ENCODE measurements at regions not wholly inside any gene's neighbourhood (a gene's known extent, or its start where the extent isn't known, plus 50 kb on each side); places are given as distances from the start of the nearest gene placed in this dataset.

DNA sequence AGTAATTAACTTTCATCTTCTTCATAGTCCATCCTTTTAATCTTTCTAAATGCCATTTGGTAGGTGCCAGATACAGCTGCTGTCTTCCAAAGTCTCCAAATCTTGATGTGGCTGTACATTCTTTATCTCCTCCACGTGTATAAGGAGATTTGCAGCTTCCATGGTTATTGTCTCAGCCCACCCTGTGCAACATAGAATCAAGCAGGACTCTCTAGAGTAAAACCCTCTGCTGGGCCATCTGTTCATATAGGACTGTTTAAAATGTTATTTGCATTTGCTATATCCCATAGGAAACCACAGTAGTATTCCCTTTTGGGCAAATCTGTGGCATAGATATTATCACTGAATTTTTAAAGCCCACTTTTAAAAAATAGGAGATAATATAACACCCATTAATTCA, 527.2 kb upstream of the EPHA5 start:
- TF ChIP-seq, protein P1, sequence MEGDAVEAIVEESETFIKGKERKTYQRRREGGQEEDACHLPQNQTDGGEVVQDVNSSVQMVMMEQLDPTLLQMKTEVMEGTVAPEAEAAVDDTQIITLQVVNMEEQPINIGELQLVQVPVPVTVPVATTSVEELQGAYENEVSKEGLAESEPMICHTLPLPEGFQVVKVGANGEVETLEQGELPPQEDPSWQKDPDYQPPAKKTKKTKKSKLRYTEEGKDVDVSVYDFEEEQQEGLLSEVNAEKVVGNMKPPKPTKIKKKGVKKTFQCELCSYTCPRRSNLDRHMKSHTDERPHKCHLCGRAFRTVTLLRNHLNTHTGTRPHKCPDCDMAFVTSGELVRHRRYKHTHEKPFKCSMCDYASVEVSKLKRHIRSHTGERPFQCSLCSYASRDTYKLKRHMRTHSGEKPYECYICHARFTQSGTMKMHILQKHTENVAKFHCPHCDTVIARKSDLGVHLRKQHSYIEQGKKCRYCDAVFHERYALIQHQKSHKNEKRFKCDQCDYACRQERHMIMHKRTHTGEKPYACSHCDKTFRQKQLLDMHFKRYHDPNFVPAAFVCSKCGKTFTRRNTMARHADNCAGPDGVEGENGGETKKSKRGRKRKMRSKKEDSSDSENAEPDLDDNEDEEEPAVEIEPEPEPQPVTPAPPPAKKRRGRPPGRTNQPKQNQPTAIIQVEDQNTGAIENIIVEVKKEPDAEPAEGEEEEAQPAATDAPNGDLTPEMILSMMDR (IDR thresholded peaks at IDR 0.05): no peak

- TF ChIP-seq, protein P1 (IDR thresholded peaks at IDR 0.05): no peak
These were observed 523.2 kb upstream of the EPHA5 start for GRCh38 chr4:66193487-66193886.

DNA sequence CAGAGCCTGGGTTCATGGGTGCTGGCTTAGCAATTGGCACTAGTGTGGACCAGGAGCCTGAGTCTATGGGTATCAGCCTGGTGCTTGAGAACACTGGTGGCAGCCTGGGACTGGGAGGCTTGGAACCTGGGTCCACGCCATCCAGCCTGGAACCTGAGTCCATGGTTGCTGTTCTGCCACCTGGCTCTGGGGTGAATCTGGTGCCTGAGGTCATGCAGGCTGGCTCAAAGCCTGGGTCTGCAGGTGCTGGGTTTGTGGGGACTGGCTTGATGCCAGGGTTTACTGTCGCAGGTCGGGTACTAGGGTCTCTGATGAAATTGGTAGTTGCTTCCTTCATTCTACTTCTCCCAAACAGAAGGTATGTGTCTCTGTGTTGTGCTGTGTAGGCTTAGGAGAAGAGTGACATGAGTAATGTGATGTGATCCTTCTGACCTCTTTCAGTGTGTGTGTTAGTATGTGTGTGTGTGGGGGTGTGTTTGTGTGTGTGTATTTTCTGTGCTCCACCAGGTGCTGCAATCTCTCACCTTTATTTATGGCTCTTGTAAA, 517.0 kb upstream of the EPHA5 start:
- TF ChIP-seq, protein P1 (IDR thresholded peaks at IDR 0.05): no peak

DNA sequence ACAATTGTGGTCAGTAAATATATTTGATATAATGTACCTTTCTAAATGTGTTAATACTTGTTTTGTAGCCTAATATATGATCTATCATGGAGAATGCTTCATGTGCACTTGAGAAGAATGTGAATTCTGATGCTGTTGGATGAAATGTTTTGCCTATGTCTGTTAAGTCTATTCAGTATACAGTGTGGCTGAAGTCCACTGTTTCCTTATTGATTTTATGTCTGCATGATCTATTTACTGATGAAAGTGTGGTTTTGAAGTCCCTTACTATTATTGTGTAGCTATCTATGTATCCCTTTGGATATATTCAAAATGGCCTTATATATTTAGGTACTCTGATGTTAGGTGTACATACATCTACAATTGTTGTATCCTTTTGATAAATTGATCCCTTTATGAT, 515.8 kb upstream of the EPHA5 start:
- TF ChIP-seq, protein P1 (IDR thresholded peaks at IDR 0.05): no peak

- TF ChIP-seq, protein P1 (IDR thresholded peaks at IDR 0.05): no peak
These were observed 512.3 kb upstream of the EPHA5 start for GRCh38 chr4:66182636-66183035.

- TF ChIP-seq, protein P1 (IDR thresholded peaks at IDR 0.05): no peak
These were observed 508.6 kb upstream of the EPHA5 start for GRCh38 chr4:66178906-66179305.

- TF ChIP-seq, protein P1 (IDR thresholded peaks at IDR 0.05): peak; percentile 40
These were observed 499.1 kb upstream of the EPHA5 start for GRCh38 chr4:66169341-66169740.

DNA sequence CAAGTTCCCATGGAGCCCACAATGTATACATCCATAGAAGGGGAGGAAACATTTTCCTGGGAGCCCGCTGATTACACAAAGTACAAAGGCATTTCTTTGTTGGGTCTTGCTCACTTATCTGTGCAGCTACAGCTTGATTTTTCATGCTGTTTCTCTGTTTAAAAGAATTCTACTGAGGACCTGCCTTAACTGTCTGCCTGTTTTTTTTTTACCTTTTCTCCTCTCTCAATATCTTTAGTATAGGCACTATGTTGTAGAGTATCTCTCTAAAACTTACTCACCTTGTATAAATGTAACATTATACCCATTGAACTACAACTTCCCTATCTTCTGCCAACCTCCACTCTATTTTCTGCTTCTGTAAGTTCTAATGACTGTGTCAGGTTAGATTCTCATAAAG, 494.6 kb upstream of the EPHA5 start:
- TF ChIP-seq, protein P1 (IDR thresholded peaks at IDR 0.05): no peak
